ENCODE measurements at regions not wholly inside any gene's neighbourhood (a gene's known extent, or its start where the extent isn't known, plus 50 kb on each side); places are given as distances from the start of the nearest gene placed in this dataset.

DNA sequence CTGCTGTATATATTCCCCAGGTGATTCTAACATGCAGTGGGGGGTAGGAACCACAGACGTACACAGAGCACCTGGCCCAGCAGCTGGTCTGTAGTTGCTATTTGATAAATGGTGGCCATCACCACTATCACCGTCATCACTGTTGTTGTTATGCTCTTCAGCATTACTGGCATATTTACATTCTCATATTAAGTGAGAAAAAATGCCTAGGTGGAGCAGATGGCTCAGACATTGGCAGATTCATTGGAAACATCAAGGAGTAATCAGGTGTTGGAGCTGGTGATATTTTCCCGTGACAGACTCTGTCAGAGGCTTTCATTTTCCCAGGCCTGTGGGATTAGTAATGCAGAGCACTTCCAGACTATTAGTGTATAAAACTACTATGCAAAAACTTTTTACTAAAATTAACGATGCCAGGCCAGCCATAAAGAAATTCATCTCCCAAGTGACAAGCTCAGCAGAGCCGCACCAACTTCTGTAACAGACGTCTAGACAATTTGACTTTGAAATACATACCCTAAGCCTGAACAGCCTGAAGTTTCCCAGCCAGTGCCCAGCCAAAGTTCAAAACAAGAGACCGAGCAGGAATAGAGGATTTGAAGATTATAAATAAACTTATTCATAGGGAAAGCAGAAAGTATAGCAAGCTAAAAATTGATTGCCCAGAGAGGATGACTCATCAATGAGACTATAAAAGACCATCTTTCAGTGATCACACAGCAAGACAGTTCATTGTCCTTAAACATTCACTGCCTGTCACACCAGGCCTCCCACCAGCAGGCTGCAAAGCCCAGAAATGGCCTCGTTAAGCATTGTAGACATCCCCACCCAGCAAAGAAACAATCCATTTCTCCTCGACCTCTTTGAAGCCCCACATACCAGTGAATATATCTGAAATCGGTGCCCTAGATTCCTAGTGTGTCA lies 247.4 kb upstream of the CHAC2 start:
- H3K27ac ChIP-seq = no peak overlapping the region
- no peaks in the 10 kb centered on the region for H3K27me3 ChIP-seq
- no peaks in the 10 kb centered on the region for H3K4me1 ChIP-seq
- intact Hi-C loops (cut with DNase I) = no loop called here
- H3K9me3 ChIP-seq = no peaks in the 10 kb centered on the region
- DNase-seq = no peak
- no peaks in the 10 kb centered on the region for H3K36me3 ChIP-seq
- H3K4me3 ChIP-seq = no peak overlapping the region
- TF ChIP-seq, protein P1, sequence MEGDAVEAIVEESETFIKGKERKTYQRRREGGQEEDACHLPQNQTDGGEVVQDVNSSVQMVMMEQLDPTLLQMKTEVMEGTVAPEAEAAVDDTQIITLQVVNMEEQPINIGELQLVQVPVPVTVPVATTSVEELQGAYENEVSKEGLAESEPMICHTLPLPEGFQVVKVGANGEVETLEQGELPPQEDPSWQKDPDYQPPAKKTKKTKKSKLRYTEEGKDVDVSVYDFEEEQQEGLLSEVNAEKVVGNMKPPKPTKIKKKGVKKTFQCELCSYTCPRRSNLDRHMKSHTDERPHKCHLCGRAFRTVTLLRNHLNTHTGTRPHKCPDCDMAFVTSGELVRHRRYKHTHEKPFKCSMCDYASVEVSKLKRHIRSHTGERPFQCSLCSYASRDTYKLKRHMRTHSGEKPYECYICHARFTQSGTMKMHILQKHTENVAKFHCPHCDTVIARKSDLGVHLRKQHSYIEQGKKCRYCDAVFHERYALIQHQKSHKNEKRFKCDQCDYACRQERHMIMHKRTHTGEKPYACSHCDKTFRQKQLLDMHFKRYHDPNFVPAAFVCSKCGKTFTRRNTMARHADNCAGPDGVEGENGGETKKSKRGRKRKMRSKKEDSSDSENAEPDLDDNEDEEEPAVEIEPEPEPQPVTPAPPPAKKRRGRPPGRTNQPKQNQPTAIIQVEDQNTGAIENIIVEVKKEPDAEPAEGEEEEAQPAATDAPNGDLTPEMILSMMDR (IDR thresholded peaks at IDR 0.05) = no peak
- no peak for TF ChIP-seq POLR2A (IDR thresholded peaks at IDR 0.05)
- 65% methylated on average over 10 of the region's 10 CpGs for WGBS (ENCODE audit: insufficient coverage, low coverage, low lambda C conversion rate, missing lambda C conversion rate)
- ATAC-seq = no peak

DNA sequence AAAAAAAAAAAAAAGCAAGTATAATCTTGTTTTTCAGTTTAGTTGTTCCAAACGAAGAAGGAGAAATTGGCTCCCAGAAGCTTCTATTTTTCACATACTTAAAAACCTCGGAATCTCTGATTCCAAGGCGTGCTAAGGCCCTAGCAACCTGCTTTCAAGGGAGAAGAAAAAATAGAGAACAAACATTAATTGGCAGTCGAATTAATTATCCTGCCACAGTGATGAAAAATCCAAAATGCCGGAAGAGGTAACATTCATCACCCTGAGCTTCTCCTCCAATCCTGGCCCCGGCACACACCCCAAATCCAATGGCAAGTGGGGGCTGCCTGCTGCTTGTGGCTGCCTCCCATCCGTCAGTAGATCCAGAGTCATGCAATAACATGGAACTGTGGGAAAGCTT lies 250.2 kb upstream of the CHAC2 start:
- no peaks in the 10 kb centered on the region for H3K27me3 ChIP-seq
- WGBS (ENCODE audit: insufficient coverage, low coverage, low lambda C conversion rate, missing lambda C conversion rate) = 68% methylated on average over 6 of the region's 7 CpGs
- ATAC-seq (no peak), DNase-seq (no peak)
- H3K9me3 ChIP-seq = no peaks in the 10 kb centered on the region
- H3K4me1 ChIP-seq = no peaks in the 10 kb centered on the region
- intact Hi-C loops (cut with DNase I) = no loop called here
- H3K36me3 ChIP-seq = no peaks in the 10 kb centered on the region
- no peak overlapping the region for H3K4me3 ChIP-seq
- no peak for TF ChIP-seq POLR2A (IDR thresholded peaks at IDR 0.05)
- TF ChIP-seq, protein P1 (IDR thresholded peaks at IDR 0.05) = no peak
- no peak overlapping the region for H3K27ac ChIP-seq

DNA sequence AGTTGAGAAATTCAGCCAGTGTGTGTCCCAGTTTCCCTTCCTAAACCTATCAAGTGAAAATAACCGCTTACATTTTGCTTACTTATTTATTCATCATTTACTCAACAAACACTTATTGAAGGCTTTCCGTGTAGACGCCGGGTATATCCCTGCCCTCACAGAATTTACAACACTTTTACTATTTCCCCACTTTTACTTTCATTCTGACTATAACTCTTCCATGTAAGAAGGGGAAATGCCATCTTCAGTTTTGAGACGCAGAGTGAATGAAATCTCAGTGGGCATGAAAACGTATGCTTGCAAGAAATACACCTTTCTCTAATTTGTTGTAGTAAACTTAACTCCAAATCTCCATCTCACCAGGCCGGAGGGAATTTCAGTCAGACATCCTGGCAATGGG lies 251.0 kb upstream of the CHAC2 start:
- Histone ChIP-seq H3K27ac (no peak overlapping the region), H3K36me3 (no peaks in the 10 kb centered on the region), H3K4me3 (no peak overlapping the region), H3K4me1 (no peaks in the 10 kb centered on the region), H3K9me3 (no peaks in the 10 kb centered on the region), H3K27me3 (no peaks in the 10 kb centered on the region)
- no peak for ATAC-seq
- no peak for TF ChIP-seq POLR2A (IDR thresholded peaks at IDR 0.05)
- TF ChIP-seq, protein P1 (IDR thresholded peaks at IDR 0.05) = no peak
- DNase-seq = no peak
- intact Hi-C loops (cut with DNase I) = no loop called here
- WGBS (ENCODE audit: insufficient coverage, low coverage, low lambda C conversion rate, missing lambda C conversion rate) = 80% methylated on average over 7 of the region's 7 CpGs

DNA sequence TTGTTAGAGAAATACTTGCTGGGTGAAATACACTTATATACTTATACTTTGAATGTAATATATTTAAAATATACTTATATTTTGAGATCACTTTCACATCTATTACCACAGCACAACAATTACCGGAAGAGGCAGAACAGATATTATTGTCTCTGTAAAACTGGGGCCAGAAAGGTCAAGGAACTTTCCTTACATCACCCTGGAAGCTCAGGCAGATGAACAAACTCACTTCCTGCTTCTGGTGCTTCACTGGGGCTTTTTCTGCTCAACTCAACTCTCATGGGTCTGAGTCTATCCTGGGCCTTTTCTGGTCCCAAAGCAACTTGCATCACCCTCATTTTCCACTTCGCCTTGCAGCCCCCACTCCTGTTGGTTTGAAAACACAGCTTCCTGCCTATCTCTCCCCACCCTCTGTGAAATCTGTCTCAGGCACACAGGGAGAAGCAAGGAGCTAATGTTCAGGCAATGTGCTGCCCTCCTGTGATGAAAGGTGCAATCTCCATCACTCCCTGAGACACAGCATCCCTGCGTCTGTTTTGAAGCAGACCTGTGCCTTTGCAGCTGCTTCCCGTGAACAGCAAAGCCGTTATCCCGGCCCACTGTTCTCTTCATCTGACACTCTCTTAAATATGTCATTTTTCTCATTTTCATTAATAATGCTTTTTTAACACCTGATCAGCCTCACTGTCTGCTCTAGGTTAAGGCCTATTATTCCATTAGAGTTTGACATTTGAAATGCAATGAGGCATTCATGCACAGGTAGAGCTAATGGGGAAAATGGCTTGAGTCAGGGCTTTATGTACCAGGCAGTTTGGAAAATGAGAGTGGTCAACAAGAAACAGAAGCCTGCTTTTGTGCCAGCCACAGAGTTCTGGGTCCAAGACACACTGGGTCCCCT lies 251.9 kb upstream of the CHAC2 start:
- DNase-seq = no peak
- H3K4me1 ChIP-seq = no peaks in the 10 kb centered on the region
- no peak for TF ChIP-seq POLR2A (IDR thresholded peaks at IDR 0.05)
- TF ChIP-seq, protein P1 (IDR thresholded peaks at IDR 0.05) = peak in 1 of 4 donors; percentile 21
- peak; percentile 45 to 66 (median 62) for ATAC-seq
- no peak overlapping the region for H3K27ac ChIP-seq
- no peak overlapping the region for H3K4me3 ChIP-seq
- intact Hi-C loops (cut with DNase I) = no loop called here
- WGBS (ENCODE audit: insufficient coverage, low coverage, low lambda C conversion rate, missing lambda C conversion rate) = 67% methylated on average over 6 of the region's 6 CpGs
- no peaks in the 10 kb centered on the region for H3K36me3 ChIP-seq
- H3K9me3 ChIP-seq = no peaks in the 10 kb centered on the region
- no peaks in the 10 kb centered on the region for H3K27me3 ChIP-seq

Data from right lobe of liver (tissue), 6 donors.